ENCODE measurements at regions not wholly inside any gene's neighbourhood (a gene's known extent, or its start where the extent isn't known, plus 50 kb on each side); places are given as distances from the start of the nearest gene placed in this dataset.
A peak's percentile ranks its signal among the peaks of the same experiment; 100 is the strongest.
"Not testable (repeated sequence)": the region's sequence is repeated elsewhere in the genome, so short reads cannot be mapped to it uniquely, and the experiment has no call there.

GRCh38 chr7:109522585-109522984 is 952.9 kb downstream of the DNAJB9 start:
- in situ Hi-C loops (cut with HindIII; ENCODE audit: low sequenced_read_pairs) = no loop called here
- DNase-seq (ENCODE audit: low spot score) = no peak

GRCh38 chr7:109527833-109528232 is 958.2 kb downstream of the DNAJB9 start:
- in situ Hi-C loops (cut with HindIII; ENCODE audit: low sequenced_read_pairs) = no loop called here
- DNase-seq (ENCODE audit: low spot score) = no peak

DNA sequence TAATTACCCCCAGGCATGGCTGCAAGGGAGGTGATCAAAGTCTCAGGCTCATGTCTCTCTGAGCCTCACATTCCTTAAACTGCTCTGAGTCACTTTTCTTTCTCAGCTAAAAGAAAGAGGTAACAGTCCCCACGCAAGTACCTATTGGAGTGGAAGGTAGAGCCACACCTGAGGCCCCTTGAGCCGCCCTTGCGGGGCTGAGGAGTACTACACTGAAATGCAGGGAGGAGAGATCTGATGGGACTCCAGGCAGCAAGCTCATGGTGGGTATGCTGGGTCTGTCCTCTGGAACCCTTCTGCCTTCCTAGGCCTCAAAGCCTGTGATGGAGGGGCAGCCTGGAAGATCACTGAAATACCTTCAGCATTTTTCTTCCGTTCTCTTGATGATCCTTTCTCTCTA is 960.0 kb downstream of the DNAJB9 start:
- in situ Hi-C loops (cut with HindIII; ENCODE audit: low sequenced_read_pairs) = no loop called here
- DNase-seq (ENCODE audit: low spot score) = no peak

GRCh38 chr7:109532262-109532992 is 962.8 kb downstream of the DNAJB9 start:
- no peak for DNase-seq (ENCODE audit: low spot score)
- in situ Hi-C loops (cut with HindIII; ENCODE audit: low sequenced_read_pairs) = no loop called here

GRCh38 chr7:109545686-109546085 is 976.0 kb downstream of the DNAJB9 start:
- no peak for DNase-seq (ENCODE audit: low spot score)
- in situ Hi-C loops (cut with HindIII; ENCODE audit: low sequenced_read_pairs) = no loop called here

DNA sequence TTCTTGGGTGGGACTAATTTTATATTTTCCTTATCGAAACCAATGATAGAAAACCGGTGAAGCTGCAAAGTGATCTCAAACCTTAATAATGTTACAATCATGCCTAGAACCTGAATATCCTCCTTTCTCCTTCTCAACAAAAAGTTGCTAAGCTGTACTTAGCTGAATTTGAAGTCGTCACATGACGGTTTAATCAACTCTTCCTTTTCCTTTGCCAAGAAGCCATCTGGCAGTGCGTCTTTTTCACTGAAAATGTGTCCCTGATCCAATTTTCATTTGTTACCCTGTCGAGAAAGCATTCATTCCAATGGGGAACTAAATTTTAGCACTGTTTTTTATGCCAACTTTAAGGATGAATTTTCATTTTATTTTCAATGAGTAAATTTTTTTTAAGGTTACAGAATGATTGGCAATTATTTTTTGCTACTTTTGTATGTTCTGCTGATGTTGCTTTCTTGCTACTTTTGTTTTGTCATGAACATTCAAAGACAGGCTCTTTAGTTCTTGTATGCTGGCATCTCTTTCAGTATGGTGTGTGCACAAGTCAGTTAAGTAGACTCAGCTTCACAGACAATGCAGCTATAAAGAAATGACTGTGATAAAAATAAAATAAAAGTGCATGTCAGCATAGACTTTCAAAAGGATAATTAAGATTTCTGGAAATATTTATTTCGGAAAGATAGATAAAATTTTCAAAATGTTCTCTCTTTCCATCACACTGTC is 980.0 kb downstream of the DNAJB9 start:
- in situ Hi-C loops (cut with HindIII; ENCODE audit: low sequenced_read_pairs) = no loop called here
- peak; percentile 16 for DNase-seq (ENCODE audit: low spot score)

GRCh38 chr7:109552017-109552416 is 982.3 kb downstream of the DNAJB9 start:
- in situ Hi-C loops (cut with HindIII; ENCODE audit: low sequenced_read_pairs) = no loop called here
- no peak for DNase-seq (ENCODE audit: low spot score)

DNA sequence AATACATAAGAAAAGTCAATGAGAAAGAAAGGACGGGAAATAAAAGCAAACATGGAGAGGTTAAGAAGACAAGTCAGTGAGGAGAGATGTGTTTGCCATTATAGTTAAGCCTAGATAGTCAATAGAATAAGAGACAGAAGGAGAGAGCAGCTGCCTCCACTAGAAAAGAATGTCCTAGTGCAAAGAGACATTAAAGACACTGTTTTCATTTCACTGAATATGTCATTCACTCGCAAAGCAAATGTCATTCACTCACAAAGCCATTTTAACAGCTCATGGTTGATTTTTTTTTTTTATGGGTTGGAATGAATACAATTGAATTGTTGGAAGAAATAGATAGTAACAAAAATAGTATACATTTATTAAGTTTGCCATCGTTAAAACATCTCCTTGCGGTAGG is 1007.6 kb downstream of the DNAJB9 start:
- in situ Hi-C loops (cut with HindIII; ENCODE audit: low sequenced_read_pairs) = no loop called here
- no peak for DNase-seq (ENCODE audit: low spot score)

DNA sequence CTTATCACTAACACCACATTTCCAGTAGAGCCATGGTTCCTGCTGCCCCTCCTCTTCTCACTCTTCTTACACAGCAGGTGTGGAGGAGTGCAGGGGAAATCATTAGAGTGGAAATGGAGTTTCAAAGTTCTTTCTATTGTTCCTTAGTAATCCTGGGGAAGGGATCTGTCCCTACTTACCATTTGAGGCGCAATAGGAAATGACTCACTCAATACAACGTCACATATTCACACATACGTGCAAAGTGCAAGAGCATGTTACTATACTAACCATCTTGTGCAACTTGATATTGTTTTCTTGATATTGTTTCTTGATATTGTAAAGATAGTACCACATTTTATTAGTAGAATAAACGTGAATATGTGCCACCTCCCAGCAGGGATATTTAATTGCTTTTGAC is 1010.2 kb downstream of the DNAJB9 start:
- DNase-seq (ENCODE audit: low spot score) = no peak
- in situ Hi-C loops (cut with HindIII; ENCODE audit: low sequenced_read_pairs) = no loop called here

DNA sequence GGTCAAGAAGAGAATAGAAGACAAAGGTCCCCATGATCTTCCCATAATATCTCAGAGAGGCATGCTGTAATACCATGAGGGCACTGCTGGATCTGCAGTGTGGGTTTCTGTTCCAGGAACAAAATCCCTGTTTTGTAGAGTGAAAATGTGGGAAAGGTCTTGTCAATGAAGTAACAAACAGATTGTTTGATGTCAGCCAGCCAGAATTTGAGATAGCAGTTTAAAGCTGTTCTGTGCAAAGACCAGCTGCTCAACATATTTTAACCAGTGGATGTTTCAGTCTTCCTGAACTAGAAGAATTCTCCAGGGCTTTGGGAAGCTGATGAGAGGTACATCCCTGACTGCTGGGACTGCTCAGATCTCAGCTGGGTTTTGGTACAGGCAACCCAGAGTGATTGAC is 1012.5 kb downstream of the DNAJB9 start:
- in situ Hi-C loops (cut with HindIII; ENCODE audit: low sequenced_read_pairs) = no loop called here
- DNase-seq (ENCODE audit: low spot score) = no peak

DNA sequence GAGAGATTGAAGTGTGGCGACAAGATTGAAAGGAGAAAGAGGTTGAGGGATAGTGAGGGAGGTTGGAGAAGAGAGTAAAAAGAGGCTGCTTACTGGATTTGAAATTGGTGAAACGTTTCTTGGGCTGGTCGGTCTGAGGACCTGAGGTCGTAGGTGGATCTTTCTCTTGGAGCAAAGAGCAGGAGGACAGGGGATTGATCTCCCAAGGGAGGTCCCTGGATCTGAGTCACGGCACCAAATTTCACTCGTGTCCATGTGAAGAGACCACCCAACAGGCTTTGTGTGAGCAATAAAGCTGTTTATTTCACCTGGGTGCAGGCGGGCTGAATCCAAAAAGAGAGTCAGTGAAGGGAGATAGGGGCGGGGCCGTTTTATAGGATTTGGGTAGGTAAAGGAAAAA is 1027.3 kb downstream of the DNAJB9 start:
- DNase-seq (ENCODE audit: low spot score); in situ Hi-C loops (cut with HindIII; ENCODE audit: low sequenced_read_pairs): not testable (repeated sequence)

DNA sequence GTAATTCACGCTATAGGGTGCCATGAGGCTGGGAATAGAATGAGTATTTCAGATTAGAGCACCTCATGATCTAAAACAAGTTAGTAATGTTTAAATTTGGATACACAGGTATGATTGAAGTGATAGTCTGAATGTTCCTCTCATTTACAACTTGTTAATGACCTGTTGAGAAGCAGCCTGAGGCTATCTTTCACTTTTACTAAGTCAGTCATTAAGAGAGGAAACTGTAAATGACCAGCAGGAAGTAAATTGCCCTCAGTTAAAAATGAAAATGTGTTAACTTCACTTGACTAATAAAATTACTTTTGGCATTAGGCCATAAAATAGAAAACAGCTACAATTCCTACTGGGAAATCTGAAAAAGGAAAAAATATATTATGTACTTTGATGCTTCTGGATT is 1042.0 kb downstream of the DNAJB9 start:
- in situ Hi-C loops (cut with HindIII; ENCODE audit: low sequenced_read_pairs) = no loop called here
- DNase-seq (ENCODE audit: low spot score) = no peak

GRCh38 chr7:109616551-109617069 is 1046.9 kb downstream of the DNAJB9 start:
- no peak for DNase-seq (ENCODE audit: low spot score)
- in situ Hi-C loops (cut with HindIII; ENCODE audit: low sequenced_read_pairs) = no loop called here

DNA sequence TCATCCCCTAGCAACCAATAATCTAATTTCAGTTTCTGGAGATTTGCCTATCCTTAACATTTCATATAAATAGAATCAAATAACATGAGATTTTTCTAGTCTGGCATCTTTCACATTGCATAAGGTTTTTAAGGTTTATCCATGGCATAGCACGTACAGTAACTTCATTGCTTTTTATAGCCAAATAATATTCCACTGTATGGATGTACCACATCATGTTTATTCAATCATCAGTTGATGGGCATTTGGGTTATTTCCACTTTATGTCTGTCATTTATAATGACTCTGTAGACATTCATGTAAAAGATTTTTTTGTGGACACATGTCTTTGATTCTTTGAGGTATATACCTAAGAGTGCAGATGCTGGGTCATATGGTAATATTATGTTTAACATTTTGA is 1052.6 kb downstream of the DNAJB9 start:
- in situ Hi-C loops (cut with HindIII; ENCODE audit: low sequenced_read_pairs) = no loop called here
- DNase-seq (ENCODE audit: low spot score) = no peak

DNA sequence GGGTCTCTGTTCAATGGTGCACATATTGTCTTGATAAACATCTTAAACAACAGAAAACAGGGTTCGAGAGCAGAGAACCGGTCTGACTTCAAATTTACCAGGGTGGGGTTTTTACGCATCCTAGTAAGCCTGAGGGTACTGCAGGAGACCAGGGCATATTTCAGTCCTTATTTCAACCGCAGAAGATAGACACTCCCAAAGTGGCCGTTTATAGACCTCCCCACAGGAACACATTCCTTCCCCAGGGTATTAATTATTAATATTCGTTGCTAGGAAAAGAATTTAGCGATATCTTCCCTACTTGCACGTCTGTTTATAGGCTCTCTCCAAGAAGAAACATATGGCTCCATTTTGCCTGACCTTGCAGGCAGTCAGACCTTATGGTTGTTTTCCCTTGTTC is 1063.2 kb downstream of the DNAJB9 start:
- DNase-seq (ENCODE audit: low spot score); in situ Hi-C loops (cut with HindIII; ENCODE audit: low sequenced_read_pairs): not testable (repeated sequence)

- DNase-seq (ENCODE audit: low spot score) = no peak
- in situ Hi-C loops (cut with HindIII; ENCODE audit: low sequenced_read_pairs) = no loop called here
These were observed 1065.7 kb downstream of the DNAJB9 start for GRCh38 chr7:109635374-109635773.

- in situ Hi-C loops (cut with HindIII; ENCODE audit: low sequenced_read_pairs) = no loop called here
- DNase-seq (ENCODE audit: low spot score) = no peak
These were observed 1067.8 kb downstream of the DNAJB9 start for GRCh38 chr7:109637428-109637990.

DNA sequence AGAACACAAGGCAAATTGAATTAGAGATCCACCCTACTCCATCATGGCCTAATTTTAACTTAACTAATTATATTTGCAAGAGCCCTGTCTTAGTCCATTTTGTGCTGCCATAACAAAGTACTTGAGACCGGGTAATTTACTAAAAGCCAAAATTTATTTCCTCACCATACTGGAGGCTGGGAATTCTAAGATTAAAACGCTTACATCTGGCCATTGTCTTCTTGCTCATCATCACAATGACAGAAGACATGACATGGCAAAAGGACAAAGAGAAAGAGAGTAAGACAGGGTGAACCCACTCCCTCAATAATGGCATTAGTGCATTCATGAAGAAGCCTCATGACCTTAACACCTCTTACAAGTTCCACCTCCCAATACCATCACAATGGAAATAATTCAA is 1068.6 kb downstream of the DNAJB9 start:
- no peak for DNase-seq (ENCODE audit: low spot score)
- in situ Hi-C loops (cut with HindIII; ENCODE audit: low sequenced_read_pairs) = no loop called here

DNA sequence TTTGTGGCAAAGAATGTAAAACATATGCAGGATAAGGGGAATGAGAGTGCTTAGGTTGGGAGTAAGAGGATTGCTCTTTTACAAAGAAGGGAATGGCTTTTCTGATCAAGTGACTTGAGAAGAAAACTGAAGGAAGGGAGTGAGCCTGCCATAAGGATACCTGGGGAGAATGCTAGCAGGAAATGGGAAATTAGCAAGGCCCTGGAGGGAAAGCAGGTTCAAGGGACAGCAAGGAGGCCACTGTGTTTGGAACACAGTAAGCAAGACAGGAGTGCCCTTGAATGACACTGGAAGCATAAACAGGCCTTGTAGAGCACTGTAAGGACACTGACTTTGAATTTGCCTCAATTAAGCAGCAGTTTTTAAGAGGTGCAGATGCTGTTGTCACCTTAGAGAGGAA is 1069.9 kb downstream of the DNAJB9 start:
- in situ Hi-C loops (cut with HindIII; ENCODE audit: low sequenced_read_pairs) = no loop called here
- DNase-seq (ENCODE audit: low spot score) = no peak

GRCh38 chr7:109641445-109641844 is 1071.8 kb downstream of the DNAJB9 start:
- in situ Hi-C loops (cut with HindIII; ENCODE audit: low sequenced_read_pairs) = no loop called here
- no peak for DNase-seq (ENCODE audit: low spot score)

Measured in G401 (cell line).